Neutrophil (primary cell): ENCODE measurements at regions not wholly inside any gene's neighbourhood (a gene's known extent, or its start where the extent isn't known, plus 50 kb on each side); places are given as distances from the start of the nearest gene placed in this dataset.

Experiments used
- H3K27ac ChIP-seq: fragments of 200-600 bp; sonication (generic); 2 replicates; pipeline ENCODE4 v1.5.1; 2016; ENCODE audit warnings: mild to moderate bottlenecking, moderate library complexity
- H3K27me3 ChIP-seq: fragments of 200-600 bp; sonication (generic); 2 replicates; pipeline ENCODE4 v1.6.0; 2016; ENCODE audit warnings: mild to moderate bottlenecking
- H3K36me3 ChIP-seq: fragments of 200-600 bp; sonication (generic); 2 replicates; pipeline ENCODE4 v1.5.1; 2017
- H3K4me1 ChIP-seq, 2 experiments: fragments of 200-600 bp in 1 of 2; sonication (generic) in 1 of 2; 1 replicate in 1 of 2; 2 replicates in 1 of 2; pipeline versions ENCODE4 v1.5.1 to v1.6.1; 2013 to 2016; ENCODE audit warnings: low read depth in 1 of 2, low read length in 1 of 2, mild to moderate bottlenecking in 1 of 2, moderate library complexity in 1 of 2; ENCODE audit not compliant: control insufficient read depth in 1 of 2, insufficient read depth in 1 of 2
- H3K4me3 ChIP-seq, 2 experiments: fragments of 200-600 bp in 1 of 2; sonication (generic) in 1 of 2; 1 replicate in 1 of 2; 2 replicates in 1 of 2; pipeline ENCODE4 v1.5.1; 2013 to 2016; ENCODE audit warnings: low read depth in 1 of 2, low read length in 1 of 2, mild to moderate bottlenecking in 1 of 2, moderate library complexity in 1 of 2
- H3K9me3 ChIP-seq: fragments of 200-600 bp; sonication (generic); 2 replicates; pipeline ENCODE4 v1.5.1; 2016
- TF ChIP-seq, protein P1 (sequence below): fragments of 200-600 bp; sonication (generic); IDR thresholded peaks from 2 replicates; pipeline ENCODE4 v1.5.1; 2016; ENCODE audit warnings: antibody characterized with exemption

DNA sequence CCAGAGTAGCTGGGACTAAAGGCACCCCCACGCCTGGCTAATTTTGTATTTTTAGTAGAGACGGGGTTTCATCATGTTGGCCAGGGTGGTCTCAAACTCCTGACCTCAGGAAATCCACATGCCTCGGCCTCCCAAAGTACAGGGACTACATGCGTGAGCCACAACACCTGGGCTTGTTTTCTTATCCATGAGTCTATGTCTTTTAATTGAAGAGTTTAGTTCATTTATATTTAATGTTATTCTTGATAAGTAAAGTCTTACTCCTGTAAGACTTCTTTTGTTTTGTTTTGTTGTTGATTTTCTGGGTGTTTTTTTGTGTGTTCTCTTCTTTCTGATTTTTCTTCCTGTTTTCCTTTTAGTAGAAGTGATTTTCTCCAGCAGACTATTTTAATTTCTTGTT, 621.0 kb downstream of the LTN1 start:
- Histone ChIP-seq H3K27me3 (no peaks in the 10 kb centered on the region), H3K4me3 (no peak overlapping the region)

DNA sequence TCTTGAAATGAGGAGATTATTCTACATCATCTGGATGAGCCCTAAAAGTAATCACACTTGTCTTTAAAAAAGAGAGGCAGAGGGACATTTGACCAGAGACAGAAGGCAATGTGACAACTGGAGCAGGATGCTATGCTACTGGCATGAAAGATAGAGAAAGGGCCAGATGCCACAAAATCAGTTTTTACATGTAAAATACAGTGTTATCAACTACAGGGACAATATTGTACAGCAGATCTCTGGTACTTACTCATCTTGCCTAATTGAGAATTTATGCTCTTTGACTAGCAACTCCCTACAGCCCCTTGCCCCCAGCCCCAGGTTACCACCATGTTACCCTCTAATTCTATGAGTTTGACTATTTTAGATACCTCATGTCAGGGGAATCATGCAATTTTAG, 633.4 kb downstream of the LTN1 start:
- H3K9me3 ChIP-seq, result no peaks in the 10 kb centered on the region
- TF ChIP-seq, protein P1, sequence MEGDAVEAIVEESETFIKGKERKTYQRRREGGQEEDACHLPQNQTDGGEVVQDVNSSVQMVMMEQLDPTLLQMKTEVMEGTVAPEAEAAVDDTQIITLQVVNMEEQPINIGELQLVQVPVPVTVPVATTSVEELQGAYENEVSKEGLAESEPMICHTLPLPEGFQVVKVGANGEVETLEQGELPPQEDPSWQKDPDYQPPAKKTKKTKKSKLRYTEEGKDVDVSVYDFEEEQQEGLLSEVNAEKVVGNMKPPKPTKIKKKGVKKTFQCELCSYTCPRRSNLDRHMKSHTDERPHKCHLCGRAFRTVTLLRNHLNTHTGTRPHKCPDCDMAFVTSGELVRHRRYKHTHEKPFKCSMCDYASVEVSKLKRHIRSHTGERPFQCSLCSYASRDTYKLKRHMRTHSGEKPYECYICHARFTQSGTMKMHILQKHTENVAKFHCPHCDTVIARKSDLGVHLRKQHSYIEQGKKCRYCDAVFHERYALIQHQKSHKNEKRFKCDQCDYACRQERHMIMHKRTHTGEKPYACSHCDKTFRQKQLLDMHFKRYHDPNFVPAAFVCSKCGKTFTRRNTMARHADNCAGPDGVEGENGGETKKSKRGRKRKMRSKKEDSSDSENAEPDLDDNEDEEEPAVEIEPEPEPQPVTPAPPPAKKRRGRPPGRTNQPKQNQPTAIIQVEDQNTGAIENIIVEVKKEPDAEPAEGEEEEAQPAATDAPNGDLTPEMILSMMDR, result no peak
- no peaks in the 10 kb centered on the region for H3K36me3 ChIP-seq
- H3K27me3 ChIP-seq, result no peaks in the 10 kb centered on the region
- no peak overlapping the region for H3K4me3 ChIP-seq
- H3K27ac ChIP-seq, result no peak overlapping the region
- no peaks in the 10 kb centered on the region for H3K4me1 ChIP-seq

More for the DNA sequence above, 621.0 kb downstream of the LTN1 start:
- H3K36me3 ChIP-seq, result no peaks in the 10 kb centered on the region
- H3K4me1 ChIP-seq, result no peaks in the 10 kb centered on the region
- no peaks in the 10 kb centered on the region for H3K9me3 ChIP-seq
- no peak overlapping the region for H3K27ac ChIP-seq
- TF ChIP-seq, protein P1, result no peak

DNA sequence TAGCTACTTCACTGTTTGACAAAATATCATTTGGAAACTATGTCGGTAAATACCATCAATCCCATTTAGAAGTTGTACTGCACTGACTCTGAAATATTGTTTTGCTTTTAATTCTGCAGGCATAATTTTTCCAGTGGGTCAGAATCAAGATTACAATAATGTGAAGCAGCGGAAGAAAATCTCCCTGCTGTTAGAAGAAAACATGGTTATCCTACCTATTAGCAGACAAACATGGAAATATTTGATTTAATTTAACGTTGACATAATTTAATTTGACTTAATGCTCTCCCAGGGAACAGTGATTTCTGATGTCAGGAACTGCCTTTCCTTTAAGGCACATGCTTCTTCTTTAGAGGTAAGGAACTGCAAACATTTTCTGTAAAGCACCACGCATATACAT, 634.0 kb downstream of the LTN1 start:
- H3K9me3 ChIP-seq, result no peaks in the 10 kb centered on the region
- H3K36me3 ChIP-seq, result no peaks in the 10 kb centered on the region
- no peaks in the 10 kb centered on the region for H3K27me3 ChIP-seq
- H3K4me3 ChIP-seq, result no peak overlapping the region
- TF ChIP-seq, protein P1, result no peak
- H3K4me1 ChIP-seq, result no peaks in the 10 kb centered on the region
- H3K27ac ChIP-seq, result no peak overlapping the region

DNA sequence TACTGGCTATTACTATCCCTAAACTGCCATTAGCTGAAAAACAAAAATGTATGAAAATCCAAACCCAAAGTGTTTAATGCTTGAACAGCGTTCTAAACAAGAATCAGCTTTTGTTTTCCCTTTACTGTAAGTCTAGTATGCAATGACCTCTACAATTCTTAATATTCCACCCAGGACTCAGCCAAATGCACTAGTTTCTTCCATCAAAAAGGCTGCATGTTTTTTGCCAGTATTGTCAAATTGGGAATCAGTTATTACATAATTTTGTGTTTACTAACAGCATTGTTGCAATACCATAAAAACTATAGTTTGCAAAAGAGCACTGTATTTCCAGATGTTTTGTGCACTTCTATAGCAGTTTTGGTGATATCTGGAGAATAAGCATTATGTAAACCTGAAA, 634.5 kb downstream of the LTN1 start:
- no peak overlapping the region for H3K4me3 ChIP-seq
- H3K27ac ChIP-seq, result no peak overlapping the region
- TF ChIP-seq, protein P1, result no peak
- H3K27me3 ChIP-seq, result no peaks in the 10 kb centered on the region
- no peaks in the 10 kb centered on the region for H3K4me1 ChIP-seq
- H3K36me3 ChIP-seq, result no peaks in the 10 kb centered on the region
- H3K9me3 ChIP-seq, result no peaks in the 10 kb centered on the region

DNA sequence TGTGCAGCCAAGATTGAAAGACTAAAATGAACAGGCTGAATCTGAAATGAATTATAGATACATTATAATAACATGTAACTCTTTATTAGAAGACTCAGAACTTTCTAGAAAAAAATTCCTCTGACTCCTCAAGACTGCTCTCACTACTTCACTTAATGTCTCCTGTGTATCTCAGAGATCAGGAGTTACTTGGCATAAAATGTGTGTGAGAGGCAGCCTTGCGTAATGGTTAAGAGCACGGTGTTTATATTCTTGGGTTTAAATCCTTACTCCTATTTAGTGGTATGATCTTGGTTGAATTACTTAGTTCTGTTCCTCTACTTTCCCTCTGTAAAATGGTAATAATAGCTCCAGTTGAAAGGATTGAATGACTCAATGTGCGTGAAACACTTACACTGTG, 634.9 kb downstream of the LTN1 start:
- Histone ChIP-seq H3K36me3 (no peaks in the 10 kb centered on the region), H3K9me3 (no peaks in the 10 kb centered on the region), H3K27me3 (no peaks in the 10 kb centered on the region), H3K27ac (no peak overlapping the region), H3K4me3 (no peak overlapping the region), H3K4me1 (no peaks in the 10 kb centered on the region)
- TF ChIP-seq, protein P1, result no peak

DNA sequence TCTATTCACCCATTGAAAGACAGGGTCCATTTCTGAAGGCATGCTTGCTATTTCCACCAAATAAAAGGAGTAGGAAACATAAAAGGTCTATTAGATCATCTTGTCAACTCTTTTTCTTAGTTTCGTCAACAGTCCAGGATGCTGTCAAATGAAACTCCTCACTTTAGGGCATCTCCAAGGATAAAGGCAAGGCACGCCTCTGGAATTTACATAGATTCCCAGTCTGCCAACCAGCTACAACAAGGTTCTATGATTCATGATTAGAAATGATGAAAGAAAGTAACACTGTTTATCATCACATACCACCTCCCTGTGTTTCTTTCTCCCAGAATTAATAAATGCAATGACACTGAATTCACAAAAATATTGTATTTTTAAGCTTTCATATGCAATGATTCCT, 636.3 kb downstream of the LTN1 start:
- H3K4me1 ChIP-seq, result no peaks in the 10 kb centered on the region
- H3K36me3 ChIP-seq, result no peaks in the 10 kb centered on the region
- no peak overlapping the region for H3K27ac ChIP-seq
- H3K27me3 ChIP-seq, result no peaks in the 10 kb centered on the region
- no peak overlapping the region for H3K4me3 ChIP-seq
- H3K9me3 ChIP-seq, result no peaks in the 10 kb centered on the region
- TF ChIP-seq, protein P1, result no peak
